Stimulated activated CD8-positive, alpha-beta memory T cell treated with anti-CD3 and anti-CD28 coated beads, Interleukin-4, amount 100 ng/mL, for 24 hours (primary cell): ENCODE measurements at regions not wholly inside any gene's neighbourhood (a gene's known extent, or its start where the extent isn't known, plus 50 kb on each side); places are given as distances from the start of the nearest gene placed in this dataset.
A peak's percentile ranks its signal among the peaks of the same experiment; 100 is the strongest.
"Not testable (repeated sequence)": the region's sequence is repeated elsewhere in the genome, so short reads cannot be mapped to it uniquely, and the experiment has no call there.

Experiments used
- DNase-seq: peaks from one replicate; pipeline ENCODE4 v3.0.0-alpha.2; 2020; ENCODE audit warnings: low read depth

DNA sequence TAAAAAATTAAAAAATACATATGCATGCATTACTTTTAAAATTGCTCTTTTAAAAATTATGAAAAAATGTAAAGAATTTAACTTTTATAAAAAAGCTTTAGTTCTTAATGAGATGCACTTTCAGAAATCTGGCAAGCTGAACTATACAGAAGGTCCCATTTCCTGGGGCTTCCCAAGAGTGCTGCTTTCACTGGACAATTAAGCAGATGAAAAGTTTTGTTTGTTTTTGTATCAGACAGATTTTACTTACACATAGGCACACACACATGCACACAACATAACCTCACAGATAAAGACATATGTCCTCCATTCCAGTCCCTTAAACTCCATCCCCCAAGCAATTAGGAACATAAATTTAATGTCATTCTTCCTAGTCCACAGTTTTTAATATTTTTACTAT is 402.3 kb upstream of the ASIC2 start:
- DNase-seq, result no peak

- no peak for DNase-seq
These were observed 403.0 kb upstream of the ASIC2 start for GRCh38 chr17:33696102-33696501.

- DNase-seq, result no peak
These were observed 404.5 kb upstream of the ASIC2 start for GRCh38 chr17:33697557-33697956.

DNA sequence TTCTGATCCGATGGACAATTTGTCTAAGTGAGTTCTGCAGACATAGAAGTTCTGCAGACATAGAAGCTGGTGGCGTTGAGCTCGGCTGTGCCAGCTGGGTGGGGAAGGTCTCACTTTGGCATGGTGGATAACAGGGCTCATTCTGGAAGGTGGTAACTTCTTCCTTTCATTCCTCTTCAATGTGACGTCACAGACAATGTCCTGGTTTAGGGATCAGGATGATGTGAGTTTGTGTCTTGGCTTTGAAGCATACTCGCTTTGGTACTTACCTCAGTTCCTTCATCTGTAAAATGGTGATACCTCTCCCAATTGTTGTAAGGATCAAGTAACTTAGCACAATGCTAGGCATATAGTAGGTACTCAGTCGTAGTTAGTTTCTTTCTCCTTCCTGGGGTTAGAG is 408.8 kb upstream of the ASIC2 start:
- no peak for DNase-seq

DNA sequence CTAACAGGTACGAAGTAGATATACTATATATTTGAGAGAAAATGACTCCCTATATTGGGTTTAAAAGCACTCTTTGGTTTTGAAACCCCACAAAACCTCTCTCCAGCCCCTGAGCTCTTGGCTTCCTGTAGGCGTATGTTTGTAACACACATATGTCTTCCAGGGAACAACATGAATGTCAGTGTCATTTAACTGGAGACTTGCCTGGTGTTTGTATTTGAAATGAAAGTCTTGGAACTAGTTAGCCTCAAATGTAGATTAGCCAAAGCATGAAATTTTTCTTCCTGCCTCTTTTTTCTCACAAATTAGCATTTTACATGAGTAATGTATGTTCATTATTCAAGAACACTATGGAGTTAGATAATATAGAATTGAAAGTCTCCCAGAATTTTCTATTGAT is 411.8 kb upstream of the ASIC2 start:
- DNase-seq, result no peak

GRCh38 chr17:33709881-33710280 is 416.8 kb upstream of the ASIC2 start:
- DNase-seq, result no peak

DNA sequence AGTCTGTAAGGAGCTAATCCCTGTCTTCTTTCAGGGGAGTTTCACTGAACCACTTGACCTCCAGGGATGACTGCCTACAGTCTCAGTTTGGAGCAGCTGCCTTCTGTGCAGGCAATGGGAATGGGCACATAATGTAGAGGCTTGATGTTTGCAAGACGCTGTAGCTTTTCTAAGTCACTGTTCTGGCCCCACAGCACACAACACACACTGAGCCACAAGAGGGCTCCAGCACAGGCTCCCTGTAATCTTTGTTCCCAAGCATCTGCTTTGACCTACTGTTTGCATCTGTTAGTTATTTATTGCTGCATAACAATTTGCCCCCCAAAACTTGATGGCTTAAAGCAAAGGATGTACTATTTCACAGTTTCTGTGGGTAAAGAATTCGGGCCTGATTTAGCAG is 419.0 kb upstream of the ASIC2 start:
- no peak for DNase-seq

GRCh38 chr17:33716957-33717356 is 423.9 kb upstream of the ASIC2 start:
- DNase-seq, result no peak

DNA sequence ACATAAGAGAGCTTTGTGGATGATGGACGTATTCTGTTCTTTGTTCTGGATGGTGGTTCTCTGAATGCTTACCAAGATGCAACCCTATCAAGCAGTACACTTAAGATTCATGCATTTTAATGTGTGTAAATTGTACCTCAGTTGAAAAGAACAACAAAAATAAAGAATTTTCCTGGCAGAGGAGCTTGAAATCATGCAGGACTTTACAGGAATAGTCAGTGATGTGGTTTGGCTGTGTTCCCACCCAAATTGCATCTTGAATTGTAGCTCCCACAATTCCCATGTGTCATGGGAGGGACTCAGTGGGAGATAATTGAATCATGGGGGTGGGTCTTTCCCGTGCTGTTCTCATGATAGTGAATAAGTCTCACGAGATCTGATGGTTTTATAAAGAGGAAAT is 430.6 kb upstream of the ASIC2 start:
- not testable (repeated sequence) for DNase-seq

GRCh38 chr17:33725675-33726271 is 432.7 kb upstream of the ASIC2 start:
- no peak for DNase-seq

DNA sequence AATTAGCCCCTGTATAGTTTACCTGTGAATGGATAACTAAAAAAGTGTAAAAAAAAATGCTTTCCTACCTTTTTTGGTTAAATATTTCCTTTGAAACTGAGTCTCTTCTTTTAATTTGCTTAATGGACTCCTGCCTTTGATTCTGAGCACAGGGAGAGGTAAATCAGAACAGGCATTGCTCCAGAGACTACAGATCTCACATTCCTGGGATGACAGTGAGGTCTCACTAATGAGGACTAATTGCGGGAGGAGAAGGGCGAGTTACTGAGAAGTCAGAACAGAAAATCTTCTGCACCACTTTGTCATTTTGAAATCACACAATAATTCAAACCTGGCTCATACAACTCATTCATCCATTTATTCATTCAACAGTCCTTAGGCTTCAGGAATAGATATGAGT is 437.0 kb upstream of the ASIC2 start:
- no peak for DNase-seq

GRCh38 chr17:33732116-33732515 is 439.0 kb upstream of the ASIC2 start:
- DNase-seq, result no peak

- DNase-seq, result no peak
These were observed 446.6 kb upstream of the ASIC2 start for GRCh38 chr17:33739714-33740113.

GRCh38 chr17:33745047-33745760 is 452.1 kb upstream of the ASIC2 start:
- DNase-seq, result no peak

- DNase-seq, result no peak
These were observed 456.1 kb upstream of the ASIC2 start for GRCh38 chr17:33749171-33749570.

- peak; percentile 47 for DNase-seq
These were observed 458.0 kb upstream of the ASIC2 start for GRCh38 chr17:33750943-33751701.

DNA sequence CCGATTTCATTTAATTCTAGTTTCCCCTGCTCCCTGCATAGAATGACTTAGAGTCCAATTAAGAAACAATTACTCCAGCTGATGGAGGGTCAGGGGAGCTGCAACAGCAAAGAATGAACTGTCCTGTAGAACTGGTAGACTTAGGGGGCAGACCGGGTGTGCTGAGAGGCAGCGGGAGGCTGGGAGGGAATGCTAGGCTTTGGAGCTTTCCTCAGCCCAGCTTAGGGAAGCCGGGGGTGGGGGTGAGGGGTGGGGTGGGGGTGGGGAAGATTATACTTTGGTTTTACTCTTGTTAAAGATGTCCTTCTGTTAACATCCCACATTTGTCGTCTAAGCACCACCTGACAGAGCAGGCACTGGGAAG is 458.6 kb upstream of the ASIC2 start:
- DNase-seq, result no peak

DNA sequence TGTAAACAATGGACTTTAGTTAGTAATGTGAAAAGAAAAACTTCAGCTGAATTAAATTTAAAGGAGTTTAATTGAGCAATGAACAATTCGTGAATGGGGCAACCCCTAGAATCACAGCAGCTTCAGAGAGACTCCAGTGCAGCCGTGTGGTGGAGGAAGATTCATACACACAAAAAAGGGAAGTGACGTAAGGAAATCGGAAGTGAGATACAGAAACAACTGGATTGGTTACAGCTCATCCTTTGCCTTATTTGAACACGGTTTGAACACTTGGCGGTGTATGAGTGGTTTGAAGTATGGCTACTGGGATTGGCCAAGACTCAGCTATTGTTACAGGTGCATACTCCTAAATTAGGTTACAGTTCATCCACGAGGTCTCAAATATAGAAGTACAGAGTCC is 460.4 kb upstream of the ASIC2 start:
- no peak for DNase-seq

DNA sequence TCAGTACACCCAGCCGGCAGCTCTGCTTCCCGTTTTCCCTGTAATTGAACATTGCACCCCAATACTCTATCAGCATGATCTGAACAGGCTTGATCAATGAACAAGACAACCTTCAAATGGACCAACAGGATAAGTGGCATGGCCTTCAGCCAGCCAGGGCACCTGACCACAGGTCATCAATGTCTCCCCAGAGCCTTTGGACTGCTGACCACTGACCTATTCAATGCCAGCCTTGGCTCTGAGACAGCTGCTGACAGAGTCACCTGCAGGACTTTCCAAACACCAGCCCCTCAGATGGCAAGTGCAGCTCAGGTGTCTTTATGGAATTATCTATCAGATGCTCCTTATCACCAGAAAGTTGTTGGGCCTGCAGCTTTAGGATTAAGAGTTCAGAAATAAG is 462.9 kb upstream of the ASIC2 start:
- no peak for DNase-seq

DNA sequence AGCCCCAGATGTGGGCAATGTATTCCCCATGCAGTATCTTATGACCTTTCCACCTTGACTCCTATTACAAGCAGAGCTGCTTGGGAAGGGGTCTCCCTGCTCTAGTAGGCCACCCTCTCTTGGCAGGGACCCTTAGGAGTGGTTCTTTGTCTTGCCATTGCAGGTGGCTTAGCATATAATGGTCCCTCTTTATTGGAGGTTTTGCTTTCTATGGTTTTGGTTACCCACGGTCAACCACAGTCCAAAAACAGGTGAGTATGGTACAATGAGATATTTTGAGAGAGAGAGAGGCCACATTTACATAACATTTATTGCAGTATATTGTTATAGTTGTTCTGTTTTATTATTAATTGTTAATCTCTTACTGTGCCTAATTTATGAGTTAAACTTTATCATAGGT is 472.8 kb upstream of the ASIC2 start:
- DNase-seq, result no peak

DNA sequence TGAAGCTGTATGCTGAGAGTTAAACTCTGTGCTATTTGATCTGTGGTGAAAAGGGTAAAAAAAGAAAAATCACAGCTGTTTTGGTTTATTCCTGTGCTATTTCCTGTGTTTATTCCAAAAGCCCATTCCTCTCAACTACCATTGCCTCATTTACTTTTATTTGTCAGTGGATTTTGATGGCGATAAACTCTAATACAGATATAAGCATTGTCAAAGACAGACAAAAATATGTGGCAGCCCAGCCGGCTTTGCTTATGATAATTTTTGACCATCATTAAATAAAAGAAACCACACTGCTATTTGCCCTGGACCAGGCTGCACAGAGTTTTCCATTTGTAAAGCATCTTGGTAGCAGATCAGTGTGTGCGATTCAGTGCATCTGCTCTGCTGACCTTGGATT is 473.6 kb upstream of the ASIC2 start:
- no peak for DNase-seq

DNA sequence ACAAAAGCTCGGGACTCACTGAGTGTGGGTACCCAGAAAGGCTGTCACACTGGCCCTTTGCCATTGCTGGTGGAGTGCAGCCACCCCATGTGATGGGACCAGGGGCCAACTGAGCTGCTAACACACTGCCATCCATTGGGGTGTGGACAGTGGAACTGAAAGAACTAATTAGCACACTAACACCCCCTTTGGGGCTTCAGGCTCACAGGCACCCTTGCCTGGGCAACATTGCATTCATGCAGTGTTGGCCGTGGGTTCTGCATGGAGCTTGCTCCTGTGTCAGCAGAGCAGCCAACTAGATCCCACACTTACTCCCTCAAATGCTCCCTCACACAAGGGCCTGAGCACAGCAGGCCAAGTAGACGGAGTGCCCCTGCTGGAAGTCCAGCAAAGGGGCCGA is 476.0 kb upstream of the ASIC2 start:
- no peak for DNase-seq

DNA sequence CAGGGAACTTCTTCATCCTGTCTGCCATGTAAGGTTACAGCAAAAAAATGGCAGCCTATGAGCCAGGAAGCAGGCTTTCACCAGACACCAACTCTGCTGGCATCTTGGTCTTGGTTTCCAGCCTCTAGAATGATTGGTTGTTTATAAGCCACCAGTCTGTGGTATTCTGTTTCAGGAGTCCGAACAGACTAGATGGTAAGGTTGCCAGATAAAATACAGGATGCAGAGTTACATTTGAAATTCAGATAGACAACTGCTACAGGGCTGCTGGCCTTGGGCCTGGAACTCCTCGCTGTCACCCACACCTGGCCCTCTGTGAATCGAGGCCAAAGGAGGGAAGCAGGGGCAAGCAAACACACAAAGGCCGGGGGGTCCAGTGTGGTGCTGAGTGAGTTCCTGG is 478.8 kb upstream of the CCL2 start:
- DNase-seq, result no peak

- no peak for DNase-seq
These were observed 478.2 kb upstream of the CCL2 start for GRCh38 chr17:33776903-33777302.
